SK-N-SH (cell line): ENCODE measurements at regions not wholly inside any gene's neighbourhood (a gene's known extent, or its start where the extent isn't known, plus 50 kb on each side); places are given as distances from the start of the nearest gene placed in this dataset.
"Not testable (repeated sequence)": the region's sequence is repeated elsewhere in the genome, so short reads cannot be mapped to it uniquely, and the experiment has no call there.

Experiments
- CTCF ChIA-PET: fragments of 300-600, 350-600 bp; formaldehyde crosslinking; extraction: SDS; loops from one replicate; lab custom pipeline; 2021; lab: Yijun Ruan, JAX
- POLR2A ChIA-PET: fragments of 350-600 bp; sonication (Branson Sonifier 250); formaldehyde crosslinking; extraction: SDS; loops from one replicate; lab custom pipeline; 2020; ENCODE audit warnings: antibody characterized with exemption, inconsistent platforms; lab: Yijun Ruan, JAX
- DNase-seq: peaks from one replicate; pipeline ENCODE4 v3.0.0; 2012
- H2AFZ ChIP-seq: fragments of 200-600 bp; sonication (generic); 2 replicates; pipeline ENCODE4 v1.8.1; 2016; ENCODE audit warnings: antibody characterized with exemption, mild to moderate bottlenecking, low read depth
- H3F3A ChIP-seq: fragments of 200-600 bp; sonication (generic); replicated peaks from 2 replicates; pipeline ENCODE3; 2016; ENCODE audit warnings: antibody characterized with exemption, mild to moderate bottlenecking; ENCODE audit not compliant: insufficient read depth
- H3K27ac ChIP-seq, 2 experiments: fragments of 200-500 bp in 1 of 2; fragments of 200-600 bp in 1 of 2; sonication (Bioruptor generic) in 1 of 2; sonication (generic), shearing (Covaris generic) in 1 of 2; 2 replicates each; pipeline versions ENCODE4 v1.5.1 to v1.6.1; 2014 to 2016; ENCODE audit warnings: low read depth in 2 of 2, inconsistent platforms in 1 of 2, low read length in 1 of 2, mild to moderate bottlenecking in 1 of 2, mixed read lengths in 1 of 2
- H3K27me3 ChIP-seq: fragments of 200-600 bp; sonication (generic), shearing (Covaris generic); 2 replicates; pipeline ENCODE4 v1.6.1; 2016; ENCODE audit warnings: mixed run types; ENCODE audit not compliant: insufficient read depth
- H3K36me3 ChIP-seq, 2 experiments: fragments of 200-500 bp in 1 of 2; fragments of 200-600 bp in 1 of 2; sonication (Bioruptor generic) in 1 of 2; sonication (generic) in 1 of 2; replicated peaks in 1 of 2; 2 replicates each; pipeline versions ENCODE3 to v1.5.1; 2014 to 2016; ENCODE audit warnings: low read length in 1 of 2, mild to moderate bottlenecking in 1 of 2; ENCODE audit not compliant: insufficient read depth in 2 of 2, control insufficient read depth in 1 of 2
- H3K4me1 ChIP-seq, 2 experiments: fragments of 200-500 bp in 1 of 2; fragments of 200-600 bp in 1 of 2; sonication (Bioruptor generic) in 1 of 2; sonication (generic), shearing (Covaris generic) in 1 of 2; 2 replicates each; pipeline versions ENCODE4 v1.5.1 to v1.6.1; 2014 to 2016; ENCODE audit warnings: low read depth in 1 of 2, low read length in 1 of 2, mixed run types in 1 of 2; ENCODE audit not compliant: insufficient read depth in 2 of 2, control insufficient read depth in 1 of 2
- H3K4me2 ChIP-seq: fragments of 200-600 bp; sonication (generic), shearing (Covaris generic); 2 replicates; pipeline ENCODE4 v1.6.1; 2017; ENCODE audit warnings: mixed run types
- H3K4me3 ChIP-seq, 2 experiments: fragments of 200-500 bp in 1 of 2; fragments of 200-600 bp in 1 of 2; sonication (Bioruptor generic) in 1 of 2; sonication (generic), shearing (Covaris generic) in 1 of 2; 2 replicates each; pipeline versions ENCODE4 v1.5.1 to v1.8.1; 2014 to 2016; ENCODE audit warnings: low read depth in 2 of 2, inconsistent platforms in 1 of 2, low read length in 1 of 2, mild to moderate bottlenecking in 1 of 2, mixed read lengths in 1 of 2, moderate library complexity in 1 of 2
- H3K79me2 ChIP-seq: fragments of 200-600 bp; sonication (generic); 2 replicates; pipeline ENCODE4 v1.8.1; 2017; ENCODE audit warnings: mild to moderate bottlenecking; ENCODE audit not compliant: insufficient read depth
- H3K9ac ChIP-seq: fragments of 200-600 bp; sonication (generic); 2 replicates; pipeline ENCODE4 v1.6.1; 2017; ENCODE audit warnings: mixed run types
- H3K9me2 ChIP-seq: fragments of 200-600 bp; sonication (generic); 2 replicates; pipeline ENCODE4 v1.6.1; 2017; ENCODE audit warnings: mixed run types
- H3K9me3 ChIP-seq: fragments of 200-600 bp; sonication (generic); 2 replicates; pipeline ENCODE4 v1.6.1; 2017; ENCODE audit warnings: mixed run types, mild to moderate bottlenecking, moderate library complexity
- H4K20me1 ChIP-seq: fragments of 200-600 bp; sonication (generic); 2 replicates; pipeline ENCODE4 v1.6.1; 2017; ENCODE audit warnings: mild to moderate bottlenecking, mixed run types; ENCODE audit not compliant: insufficient read depth
- CHD2 ChIP-seq: fragments of 150-350 bp; IDR thresholded peaks from 2 replicates; pipeline ENCODE4 v1.6.1; 2018; ENCODE audit warnings: low read length; ENCODE audit not compliant: partially characterized antibody
- EP300 ChIP-seq, 2 experiments: IDR thresholded peaks; 2 replicates each; pipeline versions ENCODE4 v1.4.0 to v1.6.1; 2012; ENCODE audit warnings: borderline replicate concordance in 1 of 2, low read depth in 1 of 2, low read length in 1 of 2
- FOXJ3 ChIP-seq: sonication (generic); formaldehyde crosslinking; IDR thresholded peaks from 2 replicates; pipeline ENCODE4 v1.5.1; 2020; ENCODE audit warnings: mild to moderate bottlenecking, missing genetic modification reagents
- GABPA ChIP-seq: IDR thresholded peaks from 2 replicates; pipeline ENCODE4 v1.4.0; 2012; ENCODE audit warnings: low read depth, mild to moderate bottlenecking
- JUND ChIP-seq: IDR thresholded peaks from 2 replicates; pipeline ENCODE4 v1.4.0; 2012
- MEF2A ChIP-seq: IDR thresholded peaks from 2 replicates; pipeline ENCODE4 v1.4.0; 2012; ENCODE audit warnings: low read depth, borderline replicate concordance
- MXI1 ChIP-seq: IDR thresholded peaks from 2 replicates; pipeline ENCODE4 v1.6.1; 2012; ENCODE audit warnings: mild to moderate bottlenecking, low read depth, low read length, improper control_type of control experiment
- NFIC ChIP-seq: IDR thresholded peaks from 2 replicates; pipeline ENCODE4 v1.4.0; 2012; ENCODE audit warnings: borderline replicate concordance
- NRF1 ChIP-seq: IDR thresholded peaks from 2 replicates; pipeline ENCODE4 v1.6.1; 2012; ENCODE audit warnings: low read depth, mild to moderate bottlenecking, low read length
- POLR2AphosphoS5 ChIP-seq: IDR thresholded peaks from 2 replicates; pipeline ENCODE4 v1.6.1; 2012; ENCODE audit warnings: low read depth, low read length
- RAD21 ChIP-seq: IDR thresholded peaks from 2 replicates; pipeline ENCODE4 v1.6.1; 2012; ENCODE audit warnings: mild to moderate bottlenecking, low read length
- RFX5 ChIP-seq: IDR thresholded peaks from 2 replicates; pipeline ENCODE4 v1.6.1; 2012; ENCODE audit warnings: mild to moderate bottlenecking, improper control_type of control experiment, low read length
- TAF1 ChIP-seq: IDR thresholded peaks from 2 replicates; pipeline ENCODE4 v1.6.1; 2012; ENCODE audit warnings: low read depth, mild to moderate bottlenecking, low read length, moderate library complexity, borderline replicate concordance
- TCF12 ChIP-seq: IDR thresholded peaks from 2 replicates; pipeline ENCODE4 v1.4.0; 2012
- YY1 ChIP-seq: IDR thresholded peaks from 2 replicates; pipeline ENCODE4 v1.4.0; 2012; ENCODE audit warnings: low read depth, mild to moderate bottlenecking
- WGBS: methylation state at CpG from one replicate; pipeline ENCODE4 v1.1.6; 2017; ENCODE audit warnings: low lambda C conversion rate; 5-methylcytosine and 5-hydroxymethylcytosine counted together
- TF ChIP-seq, protein P1 (sequence below): IDR thresholded peaks from 2 replicates; pipeline ENCODE4 v1.4.0; 2012; ENCODE audit warnings: low read depth, borderline replicate concordance
- TF ChIP-seq, protein P2 (sequence below): fragments of 150-350 bp; IDR thresholded peaks from 2 replicates; pipeline ENCODE4 v1.6.1; 2016; ENCODE audit warnings: mild to moderate bottlenecking, low read depth, low read length
- TF ChIP-seq, protein P3 (sequence below): fragments of 200-600 bp; sonication (generic); IDR thresholded peaks from 2 replicates; pipeline ENCODE4 v1.6.1; 2017; ENCODE audit warnings: antibody characterized with exemption, mild to moderate bottlenecking, moderate library complexity

DNA sequence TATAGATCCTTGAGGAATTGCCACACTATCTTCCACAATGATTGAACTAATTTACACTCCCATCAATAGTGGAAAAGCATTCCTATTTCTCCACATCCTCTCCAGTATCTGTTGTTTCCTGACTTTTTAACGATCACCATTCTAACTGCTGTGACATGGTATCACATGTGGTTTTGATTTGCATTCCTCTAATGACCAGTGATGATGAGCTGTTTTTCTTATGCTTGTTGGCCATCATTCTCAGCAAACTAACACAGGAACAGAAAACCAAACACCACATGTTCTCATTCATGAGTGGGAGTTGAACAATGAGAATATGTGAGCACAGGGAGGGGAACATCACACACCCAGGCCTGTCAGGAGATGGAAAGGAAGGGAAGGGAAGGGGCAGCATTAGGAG is 411.8 kb downstream of the BTG1 start:
- H3K27ac ChIP-seq, POLR2A ChIA-PET, H3K4me1 ChIP-seq, H3F3A ChIP-seq, H2AFZ ChIP-seq, CTCF ChIA-PET, H3K36me3 ChIP-seq, H3K9ac ChIP-seq, H3K79me2 ChIP-seq, H3K4me3 ChIP-seq, H3K9me3 ChIP-seq, H3K9me2 ChIP-seq, H3K27me3 ChIP-seq, H4K20me1 ChIP-seq, DNase-seq, H3K4me2 ChIP-seq: not testable (repeated sequence)
- 77% methylated on average over 1 of the region's 1 CpG for WGBS

DNA sequence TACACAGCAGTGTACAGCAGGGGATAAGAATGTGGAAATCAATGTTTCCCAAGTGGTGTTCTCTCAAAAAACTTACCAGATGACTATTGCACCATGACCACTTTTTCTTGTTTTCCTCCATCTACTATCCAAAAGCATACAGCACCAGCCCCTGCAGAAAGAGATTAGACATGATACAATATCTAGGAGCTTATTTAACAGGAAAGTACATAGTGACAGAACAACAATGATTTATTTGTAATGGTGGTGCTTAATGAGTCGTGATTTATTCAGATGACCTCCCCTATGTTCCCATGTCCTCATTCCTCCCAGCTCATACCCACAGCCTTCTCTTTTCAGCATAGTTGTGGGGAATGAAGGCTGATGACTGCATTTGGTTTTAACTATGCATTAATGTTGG is 413.6 kb downstream of the BTG1 start:
- Histone ChIP-seq H3K4me3 (no peak overlapping the region), H3K9me2 (no peaks in the 10 kb centered on the region), H3K9me3 (no peaks in the 10 kb centered on the region), H3K9ac (no peak overlapping the region), H4K20me1 (no peaks in the 10 kb centered on the region), H2AFZ (no peak overlapping the region), H3F3A (no peaks in the 10 kb centered on the region), H3K4me1 (no peaks in the 10 kb centered on the region), H3K79me2 (no peaks in the 10 kb centered on the region), H3K4me2 (no peak overlapping the region), H3K36me3 (no peaks in the 10 kb centered on the region), H3K27me3 (no peaks in the 10 kb centered on the region), H3K27ac (no peak overlapping the region)
- CTCF ChIA-PET: interaction anchor here (0.7 to 1.1 kb wide), 2 partner anchors 11 to 15 kb away, joined by 3 read pairs; no protein-coding TSS in a partner anchor
- TF ChIP-seq FOXJ3 (CRISPR knock-in tag) (no peak), JUND (no peak), MEF2A (no peak), MXI1 (no peak), YY1 (no peak), POLR2AphosphoS5 (no peak), RAD21 (no peak), CHD2 (no peak), NRF1 (no peak), GABPA (no peak), EP300 (IDR thresholded peaks at IDR 0.05; ENCODE audit: borderline replicate concordance in 1 of 2, low read depth in 1 of 2, low read length in 1 of 2) (no peak), RFX5 (no peak)
- TF ChIP-seq, protein P1, sequence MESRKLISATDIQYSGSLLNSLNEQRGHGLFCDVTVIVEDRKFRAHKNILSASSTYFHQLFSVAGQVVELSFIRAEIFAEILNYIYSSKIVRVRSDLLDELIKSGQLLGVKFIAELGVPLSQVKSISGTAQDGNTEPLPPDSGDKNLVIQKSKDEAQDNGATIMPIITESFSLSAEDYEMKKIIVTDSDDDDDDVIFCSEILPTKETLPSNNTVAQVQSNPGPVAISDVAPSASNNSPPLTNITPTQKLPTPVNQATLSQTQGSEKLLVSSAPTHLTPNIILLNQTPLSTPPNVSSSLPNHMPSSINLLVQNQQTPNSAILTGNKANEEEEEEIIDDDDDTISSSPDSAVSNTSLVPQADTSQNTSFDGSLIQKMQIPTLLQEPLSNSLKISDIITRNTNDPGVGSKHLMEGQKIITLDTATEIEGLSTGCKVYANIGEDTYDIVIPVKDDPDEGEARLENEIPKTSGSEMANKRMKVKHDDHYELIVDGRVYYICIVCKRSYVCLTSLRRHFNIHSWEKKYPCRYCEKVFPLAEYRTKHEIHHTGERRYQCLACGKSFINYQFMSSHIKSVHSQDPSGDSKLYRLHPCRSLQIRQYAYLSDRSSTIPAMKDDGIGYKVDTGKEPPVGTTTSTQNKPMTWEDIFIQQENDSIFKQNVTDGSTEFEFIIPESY: no peak
- 25% methylated on average over 1 of the region's 1 CpG for WGBS
- no peak for DNase-seq
- POLR2A ChIA-PET: no interaction called here

DNA sequence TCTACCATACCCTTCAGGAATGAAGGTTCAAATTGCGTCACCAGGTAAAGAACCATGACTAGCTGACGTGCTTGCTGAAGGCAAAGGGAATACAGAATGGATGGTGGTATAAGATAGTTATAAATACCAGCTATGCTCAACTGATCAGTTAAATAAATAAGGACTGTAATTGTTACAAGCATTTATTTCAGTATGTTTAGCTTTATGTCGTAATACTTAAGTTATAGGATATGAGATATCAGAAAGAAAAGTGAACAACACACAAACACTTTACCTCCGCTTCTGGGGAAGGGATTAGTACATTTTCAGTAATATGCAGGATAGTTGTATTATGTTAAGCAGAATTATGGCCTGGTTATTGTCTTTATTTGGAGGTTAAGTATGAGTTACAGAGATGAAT is 416.1 kb downstream of the BTG1 start:
- H3K4me2 ChIP-seq: no peak overlapping the region
- DNase-seq: no peak
- H2AFZ ChIP-seq: no peak overlapping the region
- H3K27ac ChIP-seq: no peak overlapping the region
- no peaks in the 10 kb centered on the region for H3F3A ChIP-seq
- no peaks in the 10 kb centered on the region for H3K79me2 ChIP-seq
- no peak overlapping the region for H3K4me3 ChIP-seq
- H3K4me1 ChIP-seq: no peaks in the 10 kb centered on the region
- no peak overlapping the region for H3K9ac ChIP-seq
- no peaks in the 10 kb centered on the region for H3K9me2 ChIP-seq
- H3K9me3 ChIP-seq: no peaks in the 10 kb centered on the region
- no peaks in the 10 kb centered on the region for H3K27me3 ChIP-seq
- CTCF ChIA-PET: no interaction called here
- POLR2A ChIA-PET: no interaction called here
- no peaks in the 10 kb centered on the region for H3K36me3 ChIP-seq
- 61% methylated on average over 4 of the region's 4 CpGs for WGBS
- no peaks in the 10 kb centered on the region for H4K20me1 ChIP-seq
- TF ChIP-seq MEF2A (no peak), POLR2AphosphoS5 (no peak), EP300 (IDR thresholded peaks at IDR 0.05; ENCODE audit: borderline replicate concordance in 1 of 2, low read depth in 1 of 2, low read length in 1 of 2) (no peak), NFIC (no peak), TAF1 (no peak), TCF12 (no peak)
- TF ChIP-seq, protein P2, sequence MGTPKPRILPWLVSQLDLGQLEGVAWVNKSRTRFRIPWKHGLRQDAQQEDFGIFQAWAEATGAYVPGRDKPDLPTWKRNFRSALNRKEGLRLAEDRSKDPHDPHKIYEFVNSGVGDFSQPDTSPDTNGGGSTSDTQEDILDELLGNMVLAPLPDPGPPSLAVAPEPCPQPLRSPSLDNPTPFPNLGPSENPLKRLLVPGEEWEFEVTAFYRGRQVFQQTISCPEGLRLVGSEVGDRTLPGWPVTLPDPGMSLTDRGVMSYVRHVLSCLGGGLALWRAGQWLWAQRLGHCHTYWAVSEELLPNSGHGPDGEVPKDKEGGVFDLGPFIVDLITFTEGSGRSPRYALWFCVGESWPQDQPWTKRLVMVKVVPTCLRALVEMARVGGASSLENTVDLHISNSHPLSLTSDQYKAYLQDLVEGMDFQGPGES: no peak
- TF ChIP-seq, protein P3, sequence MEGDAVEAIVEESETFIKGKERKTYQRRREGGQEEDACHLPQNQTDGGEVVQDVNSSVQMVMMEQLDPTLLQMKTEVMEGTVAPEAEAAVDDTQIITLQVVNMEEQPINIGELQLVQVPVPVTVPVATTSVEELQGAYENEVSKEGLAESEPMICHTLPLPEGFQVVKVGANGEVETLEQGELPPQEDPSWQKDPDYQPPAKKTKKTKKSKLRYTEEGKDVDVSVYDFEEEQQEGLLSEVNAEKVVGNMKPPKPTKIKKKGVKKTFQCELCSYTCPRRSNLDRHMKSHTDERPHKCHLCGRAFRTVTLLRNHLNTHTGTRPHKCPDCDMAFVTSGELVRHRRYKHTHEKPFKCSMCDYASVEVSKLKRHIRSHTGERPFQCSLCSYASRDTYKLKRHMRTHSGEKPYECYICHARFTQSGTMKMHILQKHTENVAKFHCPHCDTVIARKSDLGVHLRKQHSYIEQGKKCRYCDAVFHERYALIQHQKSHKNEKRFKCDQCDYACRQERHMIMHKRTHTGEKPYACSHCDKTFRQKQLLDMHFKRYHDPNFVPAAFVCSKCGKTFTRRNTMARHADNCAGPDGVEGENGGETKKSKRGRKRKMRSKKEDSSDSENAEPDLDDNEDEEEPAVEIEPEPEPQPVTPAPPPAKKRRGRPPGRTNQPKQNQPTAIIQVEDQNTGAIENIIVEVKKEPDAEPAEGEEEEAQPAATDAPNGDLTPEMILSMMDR: no peak
